Astrocyte (in vitro differentiated cells and primary cell): ENCODE measurements at regions not wholly inside any gene's neighbourhood (a gene's known extent, or its start where the extent isn't known, plus 50 kb on each side); places are given as distances from the start of the nearest gene placed in this dataset.

Source experiments
- DNase-seq: peaks from one replicate; pipeline ENCODE4 v3.0.0-alpha.2; 2010; ENCODE audit warnings: low read depth
- FAIRE-seq: peaks from 2 replicates; lab custom pipeline; 2011; peaks lifted over from hg19 to GRCh38; lab: Jason Lieb, UNC
- H2AFZ ChIP-seq: 2 replicates; pipeline ENCODE4 v1.6.0; 2012; ENCODE audit warnings: low read depth, low read length, inconsistent platforms
- H3K27ac ChIP-seq: 2 replicates; pipeline ENCODE4 v1.5.1; 2011; ENCODE audit warnings: low read depth, low read length, inconsistent platforms
- H3K27me3 ChIP-seq: 2 replicates; pipeline ENCODE4 v1.6.0; 2011; ENCODE audit warnings: low read length, inconsistent platforms; ENCODE audit not compliant: insufficient read depth
- H3K36me3 ChIP-seq: 2 replicates; pipeline ENCODE4 v1.5.1; 2011; ENCODE audit warnings: low read length, inconsistent platforms; ENCODE audit not compliant: insufficient read depth
- H3K4me1 ChIP-seq: 2 replicates; pipeline ENCODE4 v1.5.1; 2011; ENCODE audit warnings: low read length, inconsistent platforms; ENCODE audit not compliant: insufficient read depth
- H3K4me2 ChIP-seq: 2 replicates; pipeline ENCODE4 v1.6.0; 2012; ENCODE audit warnings: low read length, inconsistent platforms
- H3K4me3 ChIP-seq: 2 replicates; pipeline ENCODE4 v1.5.1; 2011; ENCODE audit warnings: low read depth, mild to moderate bottlenecking, low read length, inconsistent platforms; ENCODE audit not compliant: insufficient read depth
- H3K79me2 ChIP-seq: 2 replicates; pipeline ENCODE4 v1.6.0; 2012; ENCODE audit warnings: mild to moderate bottlenecking, low read length, inconsistent platforms; ENCODE audit not compliant: insufficient read depth
- H3K9ac ChIP-seq: 2 replicates; pipeline ENCODE4 v1.6.0; 2012; ENCODE audit warnings: mild to moderate bottlenecking, low read length, inconsistent platforms
- H3K9me3 ChIP-seq: 2 replicates; pipeline ENCODE4 v1.5.1; 2012; ENCODE audit warnings: low read depth, mild to moderate bottlenecking, low read length, inconsistent platforms; ENCODE audit not compliant: insufficient read depth
- H4K20me1 ChIP-seq: 2 replicates; pipeline ENCODE4 v1.6.0; 2012; ENCODE audit warnings: low read length, inconsistent platforms; ENCODE audit not compliant: insufficient read depth
- H3K27ac Mint-ChIP-seq: one replicate; pipeline ENCODE4 v1.8.0; 2021; ENCODE audit warnings: mild to moderate bottlenecking, mixed read lengths; ENCODE audit not compliant: unreplicated experiment
- H3K27me3 Mint-ChIP-seq: one replicate; pipeline ENCODE4 v1.8.0; 2021; ENCODE audit warnings: low read depth, mixed read lengths; ENCODE audit not compliant: unreplicated experiment
- H3K36me3 Mint-ChIP-seq: one replicate; pipeline ENCODE4 v1.8.0; 2021; ENCODE audit warnings: low read depth, mixed read lengths; ENCODE audit not compliant: unreplicated experiment
- H3K4me1 Mint-ChIP-seq: one replicate; pipeline ENCODE4 v1.8.0; 2021; ENCODE audit warnings: low read depth, mixed read lengths; ENCODE audit not compliant: unreplicated experiment
- H3K4me3 Mint-ChIP-seq: one replicate; pipeline ENCODE4 v1.8.0; 2021; ENCODE audit warnings: mild to moderate bottlenecking, moderate library complexity, mixed read lengths; ENCODE audit not compliant: unreplicated experiment
- H3K9me3 Mint-ChIP-seq: one replicate; pipeline ENCODE4 v1.8.0; 2021; ENCODE audit warnings: mild to moderate bottlenecking, mixed read lengths; ENCODE audit not compliant: unreplicated experiment
- CTCF ChIP-seq: IDR thresholded peaks from 2 replicates; pipeline ENCODE4 v1.5.1; 2011; ENCODE audit warnings: low read depth, mild to moderate bottlenecking, inconsistent platforms, low read length, moderate library complexity; ENCODE audit not compliant: insufficient read depth
- EZH2 ChIP-seq: IDR thresholded peaks from 2 replicates; pipeline ENCODE4 v1.6.1; 2012; ENCODE audit warnings: mild to moderate bottlenecking, low read length, inconsistent platforms; ENCODE audit not compliant: insufficient read depth

- Histone ChIP-seq H3K9ac (no peak overlapping the region), H2AFZ (no peak overlapping the region), H3K4me1 (no peaks in the 10 kb centered on the region), H4K20me1 (no peaks in the 10 kb centered on the region), H3K27ac (no peak overlapping the region), H3K79me2 (no peaks in the 10 kb centered on the region), H3K36me3 (no peaks in the 10 kb centered on the region), H3K4me3 (no peak overlapping the region), H3K27me3 (no peaks in the 10 kb centered on the region), H3K4me2 (no peak overlapping the region), H3K9me3 (no peaks in the 10 kb centered on the region)
- H3K27ac Mint-ChIP-seq: no peak overlapping the region
- TF ChIP-seq CTCF (no peak), EZH2 (no peak)
- FAIRE-seq (no peak), DNase-seq (no peak)
- peaks cover 4% of the 10 kb centered on the region for H3K27me3 Mint-ChIP-seq
- H3K4me3 Mint-ChIP-seq: no peak overlapping the region
- no peaks in the 10 kb centered on the region for H3K4me1 Mint-ChIP-seq
- no peaks in the 10 kb centered on the region for H3K36me3 Mint-ChIP-seq
- H3K9me3 Mint-ChIP-seq: no peaks in the 10 kb centered on the region
Measured at GRCh38 chr9:33682551-33682950, 112.8 kb upstream of the PRSS3 start.

GRCh38 chr9:33684831-33685230 is 110.5 kb upstream of the PRSS3 start:
- H3K27me3 Mint-ChIP-seq: peaks cover 6% of the 10 kb centered on the region
- Histone ChIP-seq H3K4me1 (no peaks in the 10 kb centered on the region), H3K9me3 (no peaks in the 10 kb centered on the region), H3K27ac (no peak overlapping the region), H3K4me3 (no peak overlapping the region), H3K9ac (no peak overlapping the region), H4K20me1 (no peaks in the 10 kb centered on the region), H3K4me2 (no peak overlapping the region), H2AFZ (no peak overlapping the region), H3K27me3 (no peaks in the 10 kb centered on the region), H3K79me2 (no peaks in the 10 kb centered on the region), H3K36me3 (no peaks in the 10 kb centered on the region)
- no peaks in the 10 kb centered on the region for H3K36me3 Mint-ChIP-seq
- H3K9me3 Mint-ChIP-seq: no peaks in the 10 kb centered on the region
- H3K27ac Mint-ChIP-seq: no peak overlapping the region
- FAIRE-seq: no peak
- DNase-seq: no peak
- no peak for TF ChIP-seq CTCF
- no peak for TF ChIP-seq EZH2
- H3K4me1 Mint-ChIP-seq: peaks cover 3% of the 10 kb centered on the region
- H3K4me3 Mint-ChIP-seq: no peak overlapping the region

- Histone ChIP-seq H3K9me3 (no peaks in the 10 kb centered on the region), H4K20me1 (no peaks in the 10 kb centered on the region), H3K36me3 (no peaks in the 10 kb centered on the region), H3K4me1 (no peaks in the 10 kb centered on the region), H3K9ac (no peak overlapping the region), H3K27ac (no peak overlapping the region), H2AFZ (no peak overlapping the region), H3K4me2 (no peak overlapping the region), H3K27me3 (no peaks in the 10 kb centered on the region), H3K79me2 (no peaks in the 10 kb centered on the region), H3K4me3 (no peak overlapping the region)
- Mint-ChIP-seq H3K36me3 (no peaks in the 10 kb centered on the region), H3K27me3 (peaks cover 9% of the 10 kb centered on the region), H3K4me1 (peaks cover 3% of the 10 kb centered on the region), H3K27ac (no peak overlapping the region), H3K9me3 (no peaks in the 10 kb centered on the region), H3K4me3 (no peak overlapping the region)
- DNase-seq: no peak
- FAIRE-seq: no peak
- TF ChIP-seq EZH2: no peak
- TF ChIP-seq CTCF: no peak
Measured at GRCh38 chr9:33686942-33687341, 108.4 kb upstream of the PRSS3 start.
